ENCODE measurements at regions not wholly inside any gene's neighbourhood (a gene's known extent, or its start where the extent isn't known, plus 50 kb on each side); places are given as distances from the start of the nearest gene placed in this dataset.

DNA sequence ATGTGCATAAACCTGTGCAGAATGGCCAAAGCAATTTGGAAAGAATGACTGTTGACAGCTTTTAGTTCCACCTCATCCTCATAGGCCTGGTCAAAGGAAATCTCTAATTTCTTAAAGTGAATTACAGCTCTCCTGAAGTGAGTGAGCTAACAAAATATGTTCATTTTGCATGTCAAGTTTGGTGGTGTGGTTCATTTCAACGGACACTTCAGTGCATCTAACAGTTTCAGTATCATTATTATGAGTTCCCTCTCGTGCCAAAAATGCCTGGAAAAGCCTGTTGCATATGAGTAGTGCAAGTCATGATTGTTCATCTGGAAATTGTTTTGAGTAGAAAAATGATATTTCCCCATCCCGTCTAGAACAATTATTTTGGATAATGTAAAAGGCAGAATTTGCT is 53.2 kb upstream of the HMHB1 start:
- H3K9ac ChIP-seq (ENCODE audit: extremely low read depth, insufficient read length, low read length) = no peak overlapping the region
- H3K36me3 Mint-ChIP-seq (ENCODE audit: insufficient read depth in 1 of 3, low read depth in 3 of 3) = no peaks in the 10 kb centered on the region
- no peak overlapping the region for H2BK120ac ChIP-seq (ENCODE audit: low read depth, low read length, poor library complexity, severe bottlenecking)
- H3K27ac Mint-ChIP-seq = no peak overlapping the region
- H3K4ac ChIP-seq (ENCODE audit: low read depth, low read length) = no peak overlapping the region
- no peaks in the 10 kb centered on the region for H3K4me1 ChIP-seq (ENCODE audit: insufficient read depth, low read length)
- TF ChIP-seq, protein P1, sequence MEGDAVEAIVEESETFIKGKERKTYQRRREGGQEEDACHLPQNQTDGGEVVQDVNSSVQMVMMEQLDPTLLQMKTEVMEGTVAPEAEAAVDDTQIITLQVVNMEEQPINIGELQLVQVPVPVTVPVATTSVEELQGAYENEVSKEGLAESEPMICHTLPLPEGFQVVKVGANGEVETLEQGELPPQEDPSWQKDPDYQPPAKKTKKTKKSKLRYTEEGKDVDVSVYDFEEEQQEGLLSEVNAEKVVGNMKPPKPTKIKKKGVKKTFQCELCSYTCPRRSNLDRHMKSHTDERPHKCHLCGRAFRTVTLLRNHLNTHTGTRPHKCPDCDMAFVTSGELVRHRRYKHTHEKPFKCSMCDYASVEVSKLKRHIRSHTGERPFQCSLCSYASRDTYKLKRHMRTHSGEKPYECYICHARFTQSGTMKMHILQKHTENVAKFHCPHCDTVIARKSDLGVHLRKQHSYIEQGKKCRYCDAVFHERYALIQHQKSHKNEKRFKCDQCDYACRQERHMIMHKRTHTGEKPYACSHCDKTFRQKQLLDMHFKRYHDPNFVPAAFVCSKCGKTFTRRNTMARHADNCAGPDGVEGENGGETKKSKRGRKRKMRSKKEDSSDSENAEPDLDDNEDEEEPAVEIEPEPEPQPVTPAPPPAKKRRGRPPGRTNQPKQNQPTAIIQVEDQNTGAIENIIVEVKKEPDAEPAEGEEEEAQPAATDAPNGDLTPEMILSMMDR (conservative IDR thresholded peaks at IDR 0.05) = no peak
- H3K4me2 ChIP-seq (ENCODE audit: insufficient read depth, insufficient read length, low read length) = no peak overlapping the region
- H3K27ac ChIP-seq (ENCODE audit: insufficient read length, low read depth, low read length) = no peak overlapping the region
- H3K79me2 ChIP-seq (ENCODE audit: insufficient read depth, low read length) = no peaks in the 10 kb centered on the region
- H4K20me1 ChIP-seq (ENCODE audit: control insufficient read depth, insufficient read depth, insufficient read length) = no peaks in the 10 kb centered on the region
- no peaks in the 10 kb centered on the region for H3K9me3 Mint-ChIP-seq
- no peaks in the 10 kb centered on the region for H3K27me3 ChIP-seq (ENCODE audit: insufficient read depth, low read length)
- no peak overlapping the region for H2BK20ac ChIP-seq (ENCODE audit: low read depth, low read length, poor library complexity, severe bottlenecking)
- no peak overlapping the region for H2AFZ ChIP-seq (ENCODE audit: low read length)
- DNase-seq = no peak
- H2BK15ac ChIP-seq (ENCODE audit: low read depth, low read length) = no peak overlapping the region
- H4K5ac ChIP-seq (ENCODE audit: insufficient read length, low read depth, low read length) = no peak overlapping the region
- H3K27me3 Mint-ChIP-seq (ENCODE audit: low read depth) = no peaks in the 10 kb centered on the region
- H3K18ac ChIP-seq (ENCODE audit: insufficient read length, low read depth, low read length) = no peak overlapping the region
- H3K14ac ChIP-seq (ENCODE audit: insufficient read depth, low read length) = no peak overlapping the region
- no peak overlapping the region for H4K91ac ChIP-seq (ENCODE audit: insufficient read length, low read depth, low read length)
- H3K56ac ChIP-seq (ENCODE audit: insufficient read length, low read depth, low read length) = no peak overlapping the region
- H3K9me3 ChIP-seq (ENCODE audit: control insufficient read depth, low read depth, low read length) = no peaks in the 10 kb centered on the region
- no peak overlapping the region for H2BK5ac ChIP-seq (ENCODE audit: insufficient read length, low read length)
- no peaks in the 10 kb centered on the region for H3K23me2 ChIP-seq (ENCODE audit: insufficient read length, low read depth, low read length, poor library complexity, severe bottlenecking)
- no peak overlapping the region for H2AK5ac ChIP-seq (ENCODE audit: insufficient read length, low read length)
- no CpG with 5 or more reads among the region's 3 CpGs for WGBS (ENCODE audit: extremely low coverage, insufficient read length, low lambda C conversion rate)
- H3K79me1 ChIP-seq (ENCODE audit: insufficient read depth, low read depth, low read length, poor library complexity, severe bottlenecking) = no peaks in the 10 kb centered on the region
- H3T11ph ChIP-seq (ENCODE audit: low read length) = no peak overlapping the region
- no peak overlapping the region for H3K23ac ChIP-seq (ENCODE audit: insufficient read length, low read depth, low read length)
- no peak overlapping the region for H3K4me3 Mint-ChIP-seq
- H3K4me1 Mint-ChIP-seq = peaks cover 2 to 3% of the 10 kb centered on the region in 2 experiments; a peak in 3 of 4 replicates
- H4K8ac ChIP-seq (replicated peaks; ENCODE audit: insufficient read length, low read depth, low read length) = no peak overlapping the region
- no peak overlapping the region for H2BK12ac ChIP-seq (ENCODE audit: insufficient read length, low read depth, low read length)

Data from H9 (cell line).